SKM-1 (cell line): ENCODE measurements at regions not wholly inside any gene's neighbourhood (a gene's known extent, or its start where the extent isn't known, plus 50 kb on each side); places are given as distances from the start of the nearest gene placed in this dataset.
A peak's percentile ranks its signal among the peaks of the same experiment; 100 is the strongest.

Experiments used
- DNase-seq: peaks from one replicate; lab custom pipeline; 2025; ENCODE audit not compliant: unreplicated experiment; lab: John Stamatoyannopoulos, UW

GRCh38 chr9:134243778-134244467 is 79.6 kb upstream of the RNU6ATAC start:
- DNase-seq, result peak; percentile 95

GRCh38 chr9:134245179-134245578 is 80.8 kb upstream of the RNU6ATAC start:
- no peak for DNase-seq

GRCh38 chr9:134247918-134248631 is 78.2 kb upstream of the RXRA start:
- no peak for DNase-seq

- DNase-seq, result no peak
These were observed 74.8 kb upstream of the RXRA start for GRCh38 chr9:134251296-134252069.

GRCh38 chr9:134252084-134252830 is 74.0 kb upstream of the RXRA start:
- no peak for DNase-seq

GRCh38 chr9:134253606-134254205 is 72.5 kb upstream of the RXRA start:
- no peak for DNase-seq

GRCh38 chr9:134258332-134258731 is 67.9 kb upstream of the RXRA start:
- DNase-seq, result no peak

GRCh38 chr9:134258828-134259546 is 67.3 kb upstream of the RXRA start:
- no peak for DNase-seq

GRCh38 chr9:134259708-134260107 is 66.5 kb upstream of the RXRA start:
- no peak for DNase-seq

- no peak for DNase-seq
These were observed 65.5 kb upstream of the RXRA start for GRCh38 chr9:134260801-134261200.

GRCh38 chr9:134262035-134262434 is 64.2 kb upstream of the RXRA start:
- DNase-seq, result no peak

GRCh38 chr9:134263596-134263995 is 62.7 kb upstream of the RXRA start:
- no peak for DNase-seq

GRCh38 chr9:134264169-134264568 is 62.1 kb upstream of the RXRA start:
- no peak for DNase-seq

- DNase-seq, result no peak
These were observed 61.2 kb upstream of the RXRA start for GRCh38 chr9:134265078-134265477.

GRCh38 chr9:134266418-134266817 is 59.8 kb upstream of the RXRA start:
- DNase-seq, result no peak

GRCh38 chr9:134267305-134267880 is 58.9 kb upstream of the RXRA start:
- DNase-seq, result no peak

- DNase-seq, result peak; percentile 46
These were observed 58.2 kb upstream of the RXRA start for GRCh38 chr9:134267881-134268724.

GRCh38 chr9:134268747-134269146 is 57.5 kb upstream of the RXRA start:
- no peak for DNase-seq
